IMR-90 (cell line): ENCODE measurements at regions not wholly inside any gene's neighbourhood (a gene's known extent, or its start where the extent isn't known, plus 50 kb on each side); places are given as distances from the start of the nearest gene placed in this dataset.

Source experiments
- ATAC-seq: fragments of 200-7000 bp; cut with Tn5 transposase; 2 replicates; pipeline ENCODE4 v1.9.1; 2020; ENCODE audit warnings: low read depth, mild to moderate bottlenecking, moderate library complexity
- BruUV-seq: library from RNA; stranded (reverse); fragments of 400-500 nt; replicated peaks from 2 replicates; lab custom pipeline; 2021; lab: Mats Ljungman, UMichigan
- CTCF ChIA-PET: fragments of 300-600 bp; formaldehyde crosslinking; extraction: SDS; loops from one replicate; lab custom pipeline; 2021; ENCODE audit warnings: antibody characterized with exemption; lab: Yijun Ruan, JAX
- POLR2A ChIA-PET: fragments of 300-600 bp; sonication (Branson Sonifier 250); formaldehyde crosslinking; loops from one replicate; lab custom pipeline; 2022; ENCODE audit warnings: antibody characterized with exemption; ENCODE audit not compliant: unreplicated experiment; lab: Charles Lee
- DNase-seq: peaks from one replicate; pipeline ENCODE4 v3.0.0; 2013
- H2AFZ ChIP-seq: replicated peaks from 2 replicates; pipeline ENCODE3; 2013; ENCODE audit warnings: low read length, mild to moderate bottlenecking; ENCODE audit not compliant: poor library complexity
- H2AK5ac ChIP-seq: 2 replicates; pipeline ENCODE4 v1.6.1; 2013; ENCODE audit warnings: low read depth, low read length, inconsistent platforms
- H2AK9ac ChIP-seq: replicated peaks from 2 replicates; pipeline ENCODE3; 2013; ENCODE audit warnings: mild to moderate bottlenecking, low read depth, low read length, moderate library complexity; ENCODE audit not compliant: poor library complexity
- H2BK120ac ChIP-seq: 2 replicates; pipeline ENCODE4 v1.6.1; 2013; ENCODE audit warnings: low read depth, low read length, inconsistent platforms
- H2BK15ac ChIP-seq: 3 replicates; pipeline ENCODE4 v1.6.1; 2013; ENCODE audit warnings: low read depth, low read length, inconsistent platforms
- H2BK20ac ChIP-seq: 2 replicates; pipeline ENCODE4 v1.6.1; 2013; ENCODE audit warnings: low read depth, mild to moderate bottlenecking, inconsistent platforms, low read length, moderate library complexity
- H2BK5ac ChIP-seq: 2 replicates; pipeline ENCODE4 v1.6.1; 2013; ENCODE audit warnings: mild to moderate bottlenecking, low read depth, low read length, inconsistent platforms; ENCODE audit not compliant: poor library complexity, severe bottlenecking
- H3K14ac ChIP-seq: replicated peaks from 2 replicates; pipeline ENCODE4 v1.6.1; 2013; ENCODE audit warnings: low read depth, low read length, inconsistent platforms
- H3K18ac ChIP-seq: 2 replicates; pipeline ENCODE4 v1.6.1; 2013; ENCODE audit warnings: low read depth, low read length, control low read depth
- H3K23ac ChIP-seq: 2 replicates; pipeline ENCODE4 v1.6.1; 2013; ENCODE audit warnings: low read depth, low read length, inconsistent platforms
- H3K27ac ChIP-seq: 2 replicates; pipeline ENCODE4 v1.5.1; 2013; ENCODE audit warnings: mild to moderate bottlenecking, control low read depth, low read length; ENCODE audit not compliant: insufficient read depth
- H3K27me3 ChIP-seq: 2 replicates; pipeline ENCODE4 v1.6.1; 2013; ENCODE audit warnings: low read length; ENCODE audit not compliant: control insufficient read depth, insufficient read depth
- H3K36me3 ChIP-seq: 2 replicates; pipeline ENCODE4 v1.6.1; 2013; ENCODE audit warnings: low read length, mixed read lengths; ENCODE audit not compliant: control insufficient read depth, insufficient read depth
- H3K4ac ChIP-seq: 2 replicates; pipeline ENCODE4 v1.6.1; 2013; ENCODE audit warnings: low read depth, low read length, inconsistent platforms
- H3K4me1 ChIP-seq: 2 replicates; pipeline ENCODE4 v1.6.1; 2013; ENCODE audit warnings: low read length, mixed read lengths; ENCODE audit not compliant: control insufficient read depth, insufficient read depth
- H3K4me2 ChIP-seq: 2 replicates; pipeline ENCODE4 v1.6.1; 2013; ENCODE audit warnings: low read depth, mild to moderate bottlenecking, control low read depth, low read length, moderate library complexity
- H3K4me3 ChIP-seq: 2 replicates; pipeline ENCODE4 v1.5.1; 2013; ENCODE audit warnings: low read depth, mild to moderate bottlenecking, control low read depth, low read length, moderate library complexity; ENCODE audit not compliant: insufficient read depth
- H3K56ac ChIP-seq: 2 replicates; pipeline ENCODE4 v1.6.1; 2013; ENCODE audit warnings: low read length, inconsistent platforms; ENCODE audit not compliant: insufficient read depth; ENCODE audit errors: extremely low read depth
- H3K79me1 ChIP-seq, 2 experiments: 2 replicates each; pipeline ENCODE4 v1.6.1; 2013; ENCODE audit warnings: low read length in 2 of 2, inconsistent platforms in 1 of 2, low read depth in 1 of 2
- H3K9ac ChIP-seq: 2 replicates; pipeline ENCODE4 v1.6.1; 2013; ENCODE audit warnings: low read depth, low read length, control low read depth
- H3K9me1 ChIP-seq: 2 replicates; pipeline ENCODE4 v1.6.1; 2013; ENCODE audit warnings: low read length, inconsistent platforms; ENCODE audit not compliant: insufficient read depth
- H3K9me3 ChIP-seq: 2 replicates; pipeline ENCODE4 v1.6.1; 2013; ENCODE audit warnings: low read length; ENCODE audit not compliant: control insufficient read depth, insufficient read depth
- H4K20me1 ChIP-seq: 2 replicates; pipeline ENCODE4 v1.6.1; 2013; ENCODE audit warnings: low read length, inconsistent platforms; ENCODE audit not compliant: insufficient read depth
- H4K5ac ChIP-seq: 2 replicates; pipeline ENCODE4 v1.6.1; 2013; ENCODE audit warnings: mild to moderate bottlenecking, low read depth, low read length, control low read depth
- H4K8ac ChIP-seq, 2 experiments: 2 replicates each; pipeline ENCODE4 v1.6.1; 2013; ENCODE audit warnings: low read depth in 2 of 2, low read length in 2 of 2, control low read depth in 1 of 2, inconsistent platforms in 1 of 2
- H4K91ac ChIP-seq: 2 replicates; pipeline ENCODE4 v1.6.1; 2013; ENCODE audit warnings: low read depth, low read length, inconsistent platforms; ENCODE audit not compliant: insufficient read depth
- CHD1 ChIP-seq: IDR thresholded peaks from 2 replicates; pipeline ENCODE4 v1.6.1; 2012; ENCODE audit warnings: low read depth, low read length, improper control_type of control experiment
- POLR2A ChIP-seq: IDR thresholded peaks from 2 replicates; pipeline ENCODE4 v1.6.1; 2012; ENCODE audit warnings: mild to moderate bottlenecking, low read depth, low read length
- RAD21 ChIP-seq: IDR thresholded peaks from 2 replicates; pipeline ENCODE4 v1.6.1; 2012; ENCODE audit warnings: low read length, improper control_type of control experiment
- RCOR1 ChIP-seq: IDR thresholded peaks from 2 replicates; pipeline ENCODE4 v1.6.1; 2012; ENCODE audit warnings: mild to moderate bottlenecking, low read length, improper control_type of control experiment; ENCODE audit not compliant: insufficient replicate concordance
- SMC3 ChIP-seq: fragments of 150-350 bp; IDR thresholded peaks from 2 replicates; pipeline ENCODE4 v1.6.1; 2016; ENCODE audit warnings: low read depth, mild to moderate bottlenecking, antibody characterized with exemption, low read length, moderate library complexity
- WGBS, 2 experiments: methylation state at CpG; one replicate each; pipeline versions ENCODE4 v1.1.5 to v1.1.7; 2013; ENCODE audit warnings: missing lambda C conversion rate in 2 of 2; ENCODE audit not compliant: insufficient read length in 1 of 2; ENCODE audit errors: extremely low coverage in 2 of 2; 5-methylcytosine and 5-hydroxymethylcytosine counted together
- dilution Hi-C: fragments of 300-500 bp; cut with HindIII; formaldehyde crosslinking; loops from one replicate; pipeline ENCODE4 v1.14.3; 2018; ENCODE audit warnings: low sequenced_read_pairs; ENCODE audit not compliant: unreplicated experiment
- in situ Hi-C: fragments of 300-500 bp; cut with MboI; formaldehyde crosslinking; loops from 3 replicates; pipeline ENCODE4 v1.14.3; 2019; ENCODE audit warnings: low sequenced_read_pairs, inconsistent platforms, mixed read lengths
- intact Hi-C: fragments of 100-400 bp; cut with micrococcal nuclease; formaldehyde crosslinking; loops from 2 replicates; pipeline ENCODE4 v1.10.0; 2022
- TF ChIP-seq, protein P1 (sequence below): conservative IDR thresholded peaks from 2 replicates; pipeline ENCODE4 v1.5.1; 2012; ENCODE audit warnings: mild to moderate bottlenecking, low read depth, low read length, improper control_type of control experiment

DNA sequence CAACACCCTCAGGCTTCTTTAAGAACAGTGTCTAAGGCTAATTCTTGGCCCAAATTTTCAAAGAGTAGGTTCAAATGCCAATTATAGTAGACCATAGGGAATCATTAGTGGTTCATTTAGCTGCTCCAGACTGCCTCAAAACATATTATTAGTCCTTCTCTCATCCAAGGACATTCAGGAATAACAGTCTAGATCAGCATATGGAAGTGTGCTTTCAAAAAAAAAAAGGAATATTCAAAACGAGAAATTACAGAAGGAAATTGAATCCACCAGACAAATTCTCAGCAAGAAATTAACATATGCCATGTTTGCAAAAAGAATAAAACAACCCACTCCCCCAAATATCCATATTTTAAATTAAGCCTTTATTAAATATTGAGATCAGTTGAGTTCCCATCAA is 293.1 kb downstream of the SMARCA1 start:
- H3K9me3 ChIP-seq: no peaks in the 10 kb centered on the region
- no peak for TF ChIP-seq CHD1
- TF ChIP-seq RAD21: no peak
- no peak for TF ChIP-seq SMC3
- TF ChIP-seq, protein P1, sequence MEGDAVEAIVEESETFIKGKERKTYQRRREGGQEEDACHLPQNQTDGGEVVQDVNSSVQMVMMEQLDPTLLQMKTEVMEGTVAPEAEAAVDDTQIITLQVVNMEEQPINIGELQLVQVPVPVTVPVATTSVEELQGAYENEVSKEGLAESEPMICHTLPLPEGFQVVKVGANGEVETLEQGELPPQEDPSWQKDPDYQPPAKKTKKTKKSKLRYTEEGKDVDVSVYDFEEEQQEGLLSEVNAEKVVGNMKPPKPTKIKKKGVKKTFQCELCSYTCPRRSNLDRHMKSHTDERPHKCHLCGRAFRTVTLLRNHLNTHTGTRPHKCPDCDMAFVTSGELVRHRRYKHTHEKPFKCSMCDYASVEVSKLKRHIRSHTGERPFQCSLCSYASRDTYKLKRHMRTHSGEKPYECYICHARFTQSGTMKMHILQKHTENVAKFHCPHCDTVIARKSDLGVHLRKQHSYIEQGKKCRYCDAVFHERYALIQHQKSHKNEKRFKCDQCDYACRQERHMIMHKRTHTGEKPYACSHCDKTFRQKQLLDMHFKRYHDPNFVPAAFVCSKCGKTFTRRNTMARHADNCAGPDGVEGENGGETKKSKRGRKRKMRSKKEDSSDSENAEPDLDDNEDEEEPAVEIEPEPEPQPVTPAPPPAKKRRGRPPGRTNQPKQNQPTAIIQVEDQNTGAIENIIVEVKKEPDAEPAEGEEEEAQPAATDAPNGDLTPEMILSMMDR: no peak
- no peak for TF ChIP-seq RCOR1
- no peak for TF ChIP-seq POLR2A
- H2BK15ac ChIP-seq: no peak overlapping the region
- no peaks in the 10 kb centered on the region for H3K27me3 ChIP-seq
- no peak overlapping the region for H3K4ac ChIP-seq
- no peak overlapping the region for H3K4me2 ChIP-seq
- H3K4me1 ChIP-seq: no peaks in the 10 kb centered on the region
- H4K5ac ChIP-seq: no peak overlapping the region
- no peak overlapping the region for H2BK5ac ChIP-seq
- ChIA-PET CTCF (no interaction called here), POLR2A (no interaction called here)
- H2BK20ac ChIP-seq: no peak overlapping the region
- ATAC-seq (no peak), DNase-seq (no peak)
- no peak overlapping the region for H4K8ac ChIP-seq
- no peak overlapping the region for H3K23ac ChIP-seq
- no peaks in the 10 kb centered on the region for H4K20me1 ChIP-seq
- no peak overlapping the region for H3K9ac ChIP-seq
- no peaks in the 10 kb centered on the region for H3K79me1 ChIP-seq
- no peak overlapping the region for H2AK9ac ChIP-seq
- no CpG with 5 or more reads among the region's 1 CpG for WGBS, 2 experiments
- no peak overlapping the region for H2AFZ ChIP-seq
- H2AK5ac ChIP-seq: no peak overlapping the region
- H3K18ac ChIP-seq: no peak overlapping the region
- H3K14ac ChIP-seq: no peak overlapping the region
- no peak overlapping the region for H4K91ac ChIP-seq
- H3K4me3 ChIP-seq: no peak overlapping the region
- dilution Hi-C loops (no loop called here), intact Hi-C loops (no loop called here), in situ Hi-C loops (no loop called here)
- H3K9me1 ChIP-seq: no peaks in the 10 kb centered on the region
- no peaks in the 10 kb centered on the region for H3K36me3 ChIP-seq
- H2BK120ac ChIP-seq: no peak overlapping the region
- H3K56ac ChIP-seq: no peak overlapping the region
- H3K27ac ChIP-seq: no peak overlapping the region
- no TSS peak for BruUV-seq
